SJCRH30 (cell line): ENCODE measurements at regions not wholly inside any gene's neighbourhood (a gene's known extent, or its start where the extent isn't known, plus 50 kb on each side); places are given as distances from the start of the nearest gene placed in this dataset.

ENCODE experiments used
- DNase-seq, 2 experiments: peaks; one replicate each; pipeline ENCODE4 v3.0.0-alpha.2; 2015 to 2020
- H3K27ac ChIP-seq: fragments of 250-450 bp; sonication (Bioruptor Pico); 2 replicates; pipeline ENCODE4 v1.5.1; 2020; ENCODE audit warnings: mild to moderate bottlenecking, moderate library complexity
- H3K27me3 ChIP-seq: fragments of 250-450 bp; sonication (Bioruptor Pico); 2 replicates; pipeline ENCODE4 v1.5.1; 2020; ENCODE audit warnings: mild to moderate bottlenecking, moderate library complexity
- H3K36me3 ChIP-seq: fragments of 250-450 bp; sonication (Bioruptor Pico); 2 replicates; pipeline ENCODE4 v1.5.1; 2020; ENCODE audit warnings: mild to moderate bottlenecking, moderate library complexity
- H3K4me1 ChIP-seq: fragments of 250-450 bp; sonication (Bioruptor Pico); 2 replicates; pipeline ENCODE4 v1.5.1; 2020; ENCODE audit warnings: mild to moderate bottlenecking, moderate library complexity
- H3K4me3 ChIP-seq: fragments of 250-450 bp; sonication (Bioruptor Pico); 2 replicates; pipeline ENCODE4 v1.5.1; 2020; ENCODE audit warnings: mild to moderate bottlenecking, moderate library complexity
- H3K9me3 ChIP-seq: fragments of 250-450 bp; sonication (Bioruptor Pico); replicated peaks from 2 replicates; pipeline ENCODE4 v1.5.1; 2020; ENCODE audit warnings: mild to moderate bottlenecking, moderate library complexity

- H3K27me3 ChIP-seq, result no peaks in the 10 kb centered on the region
- no peak for DNase-seq
- H3K36me3 ChIP-seq, result no peaks in the 10 kb centered on the region
- H3K9me3 ChIP-seq, result no peaks in the 10 kb centered on the region
- H3K4me1 ChIP-seq, result no peaks in the 10 kb centered on the region
- no peak overlapping the region for H3K27ac ChIP-seq
- no peak overlapping the region for H3K4me3 ChIP-seq
These were observed 2140.1 kb upstream of the AGA start for GRCh38 chr4:179582164-179582905.

GRCh38 chr4:179583221-179583620 is 2141.0 kb upstream of the AGA start:
- Histone ChIP-seq H3K27ac (no peak overlapping the region), H3K4me1 (no peaks in the 10 kb centered on the region), H3K4me3 (no peak overlapping the region), H3K27me3 (no peaks in the 10 kb centered on the region), H3K36me3 (no peaks in the 10 kb centered on the region), H3K9me3 (no peaks in the 10 kb centered on the region)
- no peak for DNase-seq

GRCh38 chr4:179584101-179584500 is 2141.9 kb upstream of the AGA start:
- no peaks in the 10 kb centered on the region for H3K4me1 ChIP-seq
- H3K4me3 ChIP-seq, result no peak overlapping the region
- H3K27me3 ChIP-seq, result no peaks in the 10 kb centered on the region
- H3K27ac ChIP-seq, result no peak overlapping the region; the same call in 1 of the 2 replicates
- peak in 1 of 2 experiments; percentile 20 for DNase-seq
- no peaks in the 10 kb centered on the region for H3K9me3 ChIP-seq
- no peaks in the 10 kb centered on the region for H3K36me3 ChIP-seq

GRCh38 chr4:179585761-179586160 is 2143.5 kb upstream of the AGA start:
- H3K27me3 ChIP-seq, result no peaks in the 10 kb centered on the region
- DNase-seq, result no peak
- H3K36me3 ChIP-seq, result no peaks in the 10 kb centered on the region
- H3K9me3 ChIP-seq, result no peaks in the 10 kb centered on the region
- H3K4me1 ChIP-seq, result no peaks in the 10 kb centered on the region
- H3K4me3 ChIP-seq, result no peak overlapping the region
- no peak overlapping the region for H3K27ac ChIP-seq

GRCh38 chr4:179586460-179586859 is 2144.2 kb upstream of the AGA start:
- no peak for DNase-seq
- no peaks in the 10 kb centered on the region for H3K36me3 ChIP-seq
- H3K4me1 ChIP-seq, result no peaks in the 10 kb centered on the region
- H3K4me3 ChIP-seq, result no peak overlapping the region
- H3K27ac ChIP-seq, result no peak overlapping the region
- H3K27me3 ChIP-seq, result no peaks in the 10 kb centered on the region
- no peaks in the 10 kb centered on the region for H3K9me3 ChIP-seq

GRCh38 chr4:179595671-179596410 is 2153.6 kb upstream of the AGA start:
- Histone ChIP-seq H3K4me1 (no peaks in the 10 kb centered on the region), H3K27ac (no peak overlapping the region), H3K27me3 (no peaks in the 10 kb centered on the region), H3K9me3 (no peaks in the 10 kb centered on the region), H3K4me3 (no peak overlapping the region), H3K36me3 (no peaks in the 10 kb centered on the region)
- no peak for DNase-seq

GRCh38 chr4:179596621-179597020 is 2154.4 kb upstream of the AGA start:
- H3K36me3 ChIP-seq, result no peaks in the 10 kb centered on the region
- H3K27me3 ChIP-seq, result no peaks in the 10 kb centered on the region
- H3K4me3 ChIP-seq, result no peak overlapping the region
- no peak overlapping the region for H3K27ac ChIP-seq
- no peak for DNase-seq
- no peaks in the 10 kb centered on the region for H3K9me3 ChIP-seq
- H3K4me1 ChIP-seq, result no peaks in the 10 kb centered on the region

GRCh38 chr4:179597301-179597700 is 2155.1 kb upstream of the AGA start:
- Histone ChIP-seq H3K27me3 (no peaks in the 10 kb centered on the region), H3K36me3 (no peaks in the 10 kb centered on the region), H3K9me3 (no peaks in the 10 kb centered on the region), H3K4me1 (no peaks in the 10 kb centered on the region), H3K27ac (no peak overlapping the region), H3K4me3 (no peak overlapping the region)
- DNase-seq, result no peak

- no peaks in the 10 kb centered on the region for H3K4me1 ChIP-seq
- H3K36me3 ChIP-seq, result no peaks in the 10 kb centered on the region
- H3K27me3 ChIP-seq, result no peaks in the 10 kb centered on the region
- H3K9me3 ChIP-seq, result no peaks in the 10 kb centered on the region
- H3K27ac ChIP-seq, result no peak overlapping the region
- no peak overlapping the region for H3K4me3 ChIP-seq
- no peak for DNase-seq
These were observed 2159.4 kb upstream of the AGA start for GRCh38 chr4:179601671-179602070.

GRCh38 chr4:179605196-179605595 is 2163.0 kb upstream of the AGA start:
- no peak for DNase-seq

GRCh38 chr4:179607003-179607402 is 2164.8 kb upstream of the AGA start:
- Histone ChIP-seq H3K9me3 (no peaks in the 10 kb centered on the region), H3K27me3 (no peaks in the 10 kb centered on the region), H3K36me3 (no peaks in the 10 kb centered on the region), H3K4me3 (no peak overlapping the region), H3K27ac (no peak overlapping the region), H3K4me1 (no peaks in the 10 kb centered on the region)
- no peak for DNase-seq

More at GRCh38 chr4:179605196-179605595, 2163.0 kb upstream of the AGA start:
- H3K27me3 ChIP-seq, result no peaks in the 10 kb centered on the region
- H3K4me3 ChIP-seq, result no peak overlapping the region
- H3K9me3 ChIP-seq, result no peaks in the 10 kb centered on the region
- H3K4me1 ChIP-seq, result no peaks in the 10 kb centered on the region
- no peak overlapping the region for H3K27ac ChIP-seq
- no peaks in the 10 kb centered on the region for H3K36me3 ChIP-seq

GRCh38 chr4:179615704-179616103 is 2173.5 kb upstream of the AGA start:
- Histone ChIP-seq H3K4me1 (no peaks in the 10 kb centered on the region), H3K4me3 (no peak overlapping the region), H3K27ac (no peak overlapping the region), H3K27me3 (no peaks in the 10 kb centered on the region), H3K36me3 (no peaks in the 10 kb centered on the region), H3K9me3 (no peaks in the 10 kb centered on the region)
- DNase-seq, result no peak

- Histone ChIP-seq H3K36me3 (no peaks in the 10 kb centered on the region), H3K27me3 (no peaks in the 10 kb centered on the region), H3K27ac (no peak overlapping the region), H3K4me3 (no peak overlapping the region), H3K9me3 (no peaks in the 10 kb centered on the region), H3K4me1 (no peaks in the 10 kb centered on the region)
- DNase-seq, result no peak
These were observed 2176.7 kb upstream of the AGA start for GRCh38 chr4:179618966-179619365.

GRCh38 chr4:179624768-179625181 is 2182.5 kb upstream of the AGA start:
- H3K27ac ChIP-seq, result peak overlapping the region; percentile 47
- H3K36me3 ChIP-seq, result no peaks in the 10 kb centered on the region
- no peaks in the 10 kb centered on the region for H3K9me3 ChIP-seq
- H3K4me3 ChIP-seq, result no peak overlapping the region
- H3K27me3 ChIP-seq, result no peaks in the 10 kb centered on the region
- peak; percentile 45 to 61 for DNase-seq
- H3K4me1 ChIP-seq, result peaks cover 8% of the 10 kb centered on the region

GRCh38 chr4:179625406-179625805 is 2183.2 kb upstream of the AGA start:
- peak; percentile 1 to 10 for DNase-seq
- H3K9me3 ChIP-seq, result no peaks in the 10 kb centered on the region
- H3K4me1 ChIP-seq, result peaks cover 8% of the 10 kb centered on the region
- no peak overlapping the region for H3K4me3 ChIP-seq
- H3K27me3 ChIP-seq, result no peaks in the 10 kb centered on the region
- peak overlapping the region; percentile 47 for H3K27ac ChIP-seq
- no peaks in the 10 kb centered on the region for H3K36me3 ChIP-seq
